ENCODE measurements at regions not wholly inside any gene's neighbourhood (a gene's known extent, or its start where the extent isn't known, plus 50 kb on each side); places are given as distances from the start of the nearest gene placed in this dataset.
"Not testable (repeated sequence)": the region's sequence is repeated elsewhere in the genome, so short reads cannot be mapped to it uniquely, and the experiment has no call there.

DNA sequence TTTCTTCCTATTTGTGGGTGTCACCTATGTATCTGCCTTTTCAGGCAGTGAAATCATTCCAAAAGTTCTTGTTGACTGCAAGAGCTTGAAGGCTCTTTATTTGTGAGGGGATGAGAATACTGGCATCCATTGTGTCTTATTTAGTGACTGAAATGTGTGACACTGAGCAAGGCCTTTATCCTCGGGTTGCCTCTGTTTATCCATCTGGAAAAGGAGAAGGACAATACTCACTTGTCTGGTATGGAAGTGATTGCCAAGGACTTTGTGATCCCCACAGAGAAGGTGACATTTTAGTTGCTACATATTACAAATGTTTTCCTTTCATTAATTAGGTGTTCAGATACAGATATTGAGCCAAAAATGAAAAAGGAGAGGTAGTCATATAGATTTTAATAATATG, 80.2 kb downstream of the ARRDC3 start:
- H3K27ac ChIP-seq (ENCODE audit: low read depth, low read length, severe bottlenecking), result no peak overlapping the region
- 91 to 100% methylated on average over 1 of the region's 1 CpG for WGBS, 2 experiments (ENCODE audit: insufficient coverage in 2 of 2)

DNA sequence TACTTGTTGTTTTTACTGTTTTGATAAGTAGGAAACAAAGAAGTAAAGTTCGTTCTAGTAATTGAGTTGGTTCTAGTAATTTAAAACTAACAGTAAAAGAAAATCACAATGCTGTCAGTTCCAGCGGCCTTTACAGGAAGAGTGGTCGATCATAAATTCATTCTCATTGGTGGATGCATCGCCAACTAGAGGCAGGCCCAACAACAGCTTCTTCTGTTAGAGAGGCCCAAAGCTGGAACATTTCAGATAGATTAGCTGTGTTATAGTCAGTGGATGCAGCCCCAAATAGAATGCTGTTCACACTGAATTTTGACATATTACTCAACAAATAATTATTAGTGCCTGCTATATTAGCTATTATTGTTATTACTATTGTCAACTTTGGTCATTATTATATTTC, 80.8 kb downstream of the ARRDC3 start:
- Histone ChIP-seq H3K9me3 (ENCODE audit: control insufficient read depth, low read length) (no peaks in the 10 kb centered on the region), H3K36me3 (ENCODE audit: control insufficient read depth, insufficient read depth, low read length) (no peaks in the 10 kb centered on the region), H3K27ac (ENCODE audit: low read depth, low read length, severe bottlenecking) (no peak overlapping the region), H3K4me1 (ENCODE audit: control insufficient read depth, insufficient read depth, low read length, poor library complexity, severe bottlenecking) (no peaks in the 10 kb centered on the region), H3K4me3 (ENCODE audit: extremely low read depth, insufficient read depth, low read length, poor library complexity, severe bottlenecking) (no peak overlapping the region)
- 90 to 91% methylated on average over 3 of the region's 4 CpGs for WGBS, 2 experiments (ENCODE audit: insufficient coverage in 2 of 2)

More for the DNA sequence above, 80.2 kb downstream of the ARRDC3 start:
- no peaks in the 10 kb centered on the region for H3K36me3 ChIP-seq (ENCODE audit: control insufficient read depth, insufficient read depth, low read length)
- no peak overlapping the region for H3K4me3 ChIP-seq (ENCODE audit: extremely low read depth, insufficient read depth, low read length, poor library complexity, severe bottlenecking)
- no peaks in the 10 kb centered on the region for H3K4me1 ChIP-seq (ENCODE audit: control insufficient read depth, insufficient read depth, low read length, poor library complexity, severe bottlenecking)
- H3K9me3 ChIP-seq (ENCODE audit: control insufficient read depth, low read length), result no peaks in the 10 kb centered on the region

DNA sequence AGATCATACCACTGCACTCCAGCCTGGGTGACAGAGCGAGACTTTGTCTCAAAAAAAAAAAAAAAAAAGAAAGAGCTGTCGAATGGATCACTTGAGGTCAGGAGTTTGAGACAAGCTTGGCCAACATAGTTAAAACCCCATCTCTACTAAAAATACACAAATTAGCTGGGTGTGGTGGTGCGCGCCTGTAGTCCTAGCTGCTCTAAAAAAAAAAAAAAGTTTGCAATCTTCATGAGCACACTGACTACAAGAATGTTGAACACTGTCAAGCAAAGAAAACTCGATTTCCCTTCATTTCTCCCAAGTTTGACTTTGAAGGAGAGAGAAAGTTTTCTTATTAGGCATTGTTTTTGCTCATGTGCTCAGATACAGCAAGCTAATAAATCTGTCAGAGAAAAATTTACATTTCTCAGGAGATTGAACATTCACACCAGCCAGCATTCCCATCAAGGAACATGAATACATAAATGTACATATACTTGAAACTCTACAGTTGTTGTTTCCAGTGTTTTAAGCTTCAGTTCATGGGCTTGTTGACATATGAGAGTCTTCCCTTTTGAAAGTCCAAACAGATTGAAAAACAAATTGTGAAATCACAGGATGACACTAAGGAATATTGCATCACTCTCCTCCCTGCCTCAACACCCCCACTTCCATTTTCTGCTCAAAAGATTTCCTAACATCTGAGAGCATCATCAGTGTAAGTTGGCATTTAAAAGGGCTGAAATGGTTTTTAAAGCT, 81.8 kb downstream of the ARRDC3 start:
- Histone ChIP-seq H3K27ac (ENCODE audit: low read depth, low read length, severe bottlenecking) (no peak overlapping the region), H3K4me1 (ENCODE audit: control insufficient read depth, insufficient read depth, low read length, poor library complexity, severe bottlenecking) (no peaks in the 10 kb centered on the region), H3K36me3 (ENCODE audit: control insufficient read depth, insufficient read depth, low read length) (no peaks in the 10 kb centered on the region), H3K4me3 (ENCODE audit: extremely low read depth, insufficient read depth, low read length, poor library complexity, severe bottlenecking) (no peak overlapping the region), H3K9me3 (ENCODE audit: control insufficient read depth, low read length) (no peaks in the 10 kb centered on the region)
- 80% methylated on average over 1 of the region's 5 CpGs for WGBS, 2 experiments (ENCODE audit: insufficient coverage in 2 of 2)

DNA sequence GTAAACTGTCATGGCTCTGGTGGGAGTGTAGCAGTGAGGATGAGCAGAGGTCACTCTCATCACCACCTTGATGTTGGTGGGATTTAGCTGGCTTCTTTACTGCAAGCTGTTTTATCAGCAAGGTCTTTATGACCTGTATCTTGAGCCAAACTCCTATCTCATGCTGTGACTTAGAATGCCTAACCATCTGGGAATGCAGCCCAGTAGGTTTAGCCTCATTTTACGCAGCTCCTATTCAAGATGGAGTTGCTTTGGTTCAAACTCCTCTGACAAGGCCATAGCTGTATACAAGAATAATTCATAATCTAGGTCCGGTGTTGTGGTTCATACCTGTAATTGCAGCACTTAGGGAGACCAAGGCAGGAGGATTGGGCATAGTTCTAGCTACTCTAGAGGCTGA, 85.1 kb downstream of the ARRDC3 start:
- no peaks in the 10 kb centered on the region for H3K36me3 ChIP-seq (ENCODE audit: control insufficient read depth, insufficient read depth, low read length)
- WGBS, 2 experiments (ENCODE audit: insufficient coverage in 2 of 2), result 92 to 94% methylated on average over 2 of the region's 2 CpGs
- no peak overlapping the region for H3K4me3 ChIP-seq (ENCODE audit: extremely low read depth, insufficient read depth, low read length, poor library complexity, severe bottlenecking)
- H3K4me1 ChIP-seq (ENCODE audit: control insufficient read depth, insufficient read depth, low read length, poor library complexity, severe bottlenecking), result peaks cover 10% of the 10 kb centered on the region
- H3K9me3 ChIP-seq (ENCODE audit: control insufficient read depth, low read length), result no peaks in the 10 kb centered on the region
- H3K27ac ChIP-seq (ENCODE audit: low read depth, low read length, severe bottlenecking), result no peak overlapping the region

DNA sequence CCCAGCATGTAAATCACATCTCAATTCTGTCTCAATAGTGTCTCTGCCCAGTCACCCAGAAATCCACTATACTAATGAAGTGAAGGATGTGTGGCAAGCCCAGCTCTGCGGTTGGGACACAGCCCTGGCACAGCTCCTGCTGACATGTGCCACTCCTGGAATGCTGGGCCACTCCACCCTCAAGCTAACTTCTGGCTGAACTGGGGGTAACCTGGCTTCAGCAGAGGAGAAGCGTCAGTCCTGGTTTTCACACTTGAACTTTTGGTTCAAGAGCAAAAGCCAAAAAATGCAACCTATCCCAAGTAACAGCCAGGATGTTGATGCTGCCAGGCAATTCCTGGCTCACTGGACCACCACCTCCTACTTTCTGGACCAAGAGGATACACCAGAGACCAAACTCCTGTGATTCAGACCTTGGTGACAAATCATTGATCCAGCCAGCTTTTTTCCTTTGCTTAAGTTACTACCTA, 86.4 kb downstream of the ARRDC3 start:
- no peaks in the 10 kb centered on the region for H3K36me3 ChIP-seq (ENCODE audit: control insufficient read depth, insufficient read depth, low read length)
- 81 to 100% methylated on average over 1 to 2 of the region's 2 CpGs for WGBS, 2 experiments (ENCODE audit: insufficient coverage in 2 of 2)
- H3K9me3 ChIP-seq (ENCODE audit: control insufficient read depth, low read length), result no peaks in the 10 kb centered on the region
- no peak overlapping the region for H3K27ac ChIP-seq (ENCODE audit: low read depth, low read length, severe bottlenecking)
- H3K4me1 ChIP-seq (ENCODE audit: control insufficient read depth, insufficient read depth, low read length, poor library complexity, severe bottlenecking), result peaks cover 14% of the 10 kb centered on the region
- H3K4me3 ChIP-seq (ENCODE audit: extremely low read depth, insufficient read depth, low read length, poor library complexity, severe bottlenecking), result no peak overlapping the region

DNA sequence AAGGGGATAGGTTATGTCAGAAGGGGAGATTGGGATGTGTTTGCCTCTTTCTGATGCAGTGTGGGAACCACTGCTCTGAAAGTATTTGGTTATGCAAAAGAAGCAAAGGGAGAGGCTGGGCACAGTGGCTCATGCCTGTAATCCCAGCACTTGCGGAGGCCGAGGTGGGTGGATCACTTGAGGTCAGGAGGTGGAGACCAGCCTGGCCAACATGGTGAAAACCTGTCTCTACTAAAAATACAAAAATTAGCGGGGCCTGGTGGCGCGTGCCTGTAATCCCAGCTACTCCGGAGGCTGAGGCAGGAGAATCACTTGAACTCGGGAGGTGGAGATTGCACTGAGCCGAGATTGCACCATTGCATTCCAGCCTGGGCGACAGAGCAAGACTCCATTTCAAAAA, 87.0 kb downstream of the ARRDC3 start:
- H3K4me1 ChIP-seq (ENCODE audit: control insufficient read depth, insufficient read depth, low read length, poor library complexity, severe bottlenecking), result peaks cover 14% of the 10 kb centered on the region
- H3K36me3 ChIP-seq (ENCODE audit: control insufficient read depth, insufficient read depth, low read length); H3K9me3 ChIP-seq (ENCODE audit: control insufficient read depth, low read length); H3K27ac ChIP-seq (ENCODE audit: low read depth, low read length, severe bottlenecking); H3K4me3 ChIP-seq (ENCODE audit: extremely low read depth, insufficient read depth, low read length, poor library complexity, severe bottlenecking): not testable (repeated sequence)
- 87 to 90% methylated on average over 7 of the region's 9 CpGs for WGBS, 2 experiments (ENCODE audit: insufficient coverage in 2 of 2)

DNA sequence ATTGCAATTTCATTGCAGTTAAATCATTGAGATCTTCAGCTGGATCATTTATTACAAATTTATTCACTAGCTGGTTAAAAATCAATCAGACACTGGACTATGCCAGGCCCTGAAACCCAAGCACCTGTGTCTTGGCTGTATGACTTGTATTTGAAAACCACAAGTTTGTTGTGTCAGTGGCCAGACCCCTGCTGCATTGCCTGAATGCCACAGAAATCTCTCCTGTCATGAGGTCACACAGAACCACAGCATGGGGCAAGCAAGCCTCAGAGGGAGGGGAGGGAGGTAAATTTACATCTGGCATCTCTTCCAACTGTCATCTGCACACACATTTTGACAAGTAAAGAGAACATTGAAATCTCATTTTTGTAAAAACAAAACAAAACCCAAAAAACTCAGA, 90.0 kb downstream of the ARRDC3 start:
- peak overlapping the region; percentile 24 for H3K27ac ChIP-seq (ENCODE audit: low read depth, low read length, severe bottlenecking)

DNA sequence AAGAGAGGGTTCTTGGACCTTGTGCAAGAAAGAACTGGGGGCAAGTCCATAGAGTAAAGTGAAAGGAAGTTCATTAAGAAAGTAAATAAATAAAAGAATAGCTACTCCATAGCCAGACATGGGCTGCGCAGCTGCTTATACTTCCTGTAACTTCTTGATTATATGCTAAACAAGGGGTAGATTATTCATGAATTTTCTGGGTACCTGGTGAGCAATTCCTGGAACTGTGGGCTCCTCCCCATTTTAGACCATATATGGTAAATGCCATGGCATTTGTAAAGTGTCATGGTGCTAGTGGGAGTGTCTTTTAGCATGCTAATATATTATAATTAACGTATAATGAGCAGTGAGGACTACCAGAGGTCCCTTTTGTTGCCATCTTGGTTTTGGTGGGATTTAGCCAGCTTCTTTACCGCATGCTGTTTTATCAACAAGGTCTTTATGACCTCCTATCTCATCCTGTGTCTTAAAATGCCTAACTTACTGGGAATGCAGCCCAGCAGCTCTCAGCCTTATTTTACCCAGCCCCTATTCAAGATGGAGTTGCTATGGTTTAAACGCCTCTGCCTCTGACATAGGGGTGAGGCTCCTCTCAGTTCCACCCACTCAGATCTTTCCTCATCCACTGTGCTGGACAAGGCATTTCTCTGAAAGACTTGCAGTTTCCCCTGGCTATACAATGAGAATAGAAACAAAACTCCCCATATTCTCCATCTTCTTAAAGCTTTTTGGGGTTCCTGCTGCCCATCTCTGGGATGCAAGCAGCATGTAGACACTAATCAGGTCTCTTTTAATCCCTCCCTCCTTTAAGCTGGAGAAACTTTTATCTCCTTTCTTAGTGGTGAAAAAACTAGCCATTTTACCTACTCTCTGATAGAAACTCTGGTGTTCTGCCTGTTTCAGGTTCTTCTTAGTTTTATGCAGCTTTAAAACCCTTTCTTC, 91.2 kb downstream of the ARRDC3 start:
- no peaks in the 10 kb centered on the region for H3K36me3 ChIP-seq (ENCODE audit: control insufficient read depth, insufficient read depth, low read length)
- no peak overlapping the region for H3K27ac ChIP-seq (ENCODE audit: low read depth, low read length, severe bottlenecking)
- WGBS, 2 experiments (ENCODE audit: insufficient coverage in 2 of 2), result 71 to 89% methylated on average over 1 of the region's 4 CpGs
- peaks cover 14% of the 10 kb centered on the region for H3K4me1 ChIP-seq (ENCODE audit: control insufficient read depth, insufficient read depth, low read length, poor library complexity, severe bottlenecking)
- no peak overlapping the region for H3K4me3 ChIP-seq (ENCODE audit: extremely low read depth, insufficient read depth, low read length, poor library complexity, severe bottlenecking)
- no peaks in the 10 kb centered on the region for H3K9me3 ChIP-seq (ENCODE audit: control insufficient read depth, low read length)

More for the DNA sequence above, 90.0 kb downstream of the ARRDC3 start:
- Histone ChIP-seq H3K9me3 (ENCODE audit: control insufficient read depth, low read length) (no peaks in the 10 kb centered on the region), H3K4me1 (ENCODE audit: control insufficient read depth, insufficient read depth, low read length, poor library complexity, severe bottlenecking) (peaks cover 14% of the 10 kb centered on the region), H3K4me3 (ENCODE audit: extremely low read depth, insufficient read depth, low read length, poor library complexity, severe bottlenecking) (no peak overlapping the region), H3K36me3 (ENCODE audit: control insufficient read depth, insufficient read depth, low read length) (no peaks in the 10 kb centered on the region)

DNA sequence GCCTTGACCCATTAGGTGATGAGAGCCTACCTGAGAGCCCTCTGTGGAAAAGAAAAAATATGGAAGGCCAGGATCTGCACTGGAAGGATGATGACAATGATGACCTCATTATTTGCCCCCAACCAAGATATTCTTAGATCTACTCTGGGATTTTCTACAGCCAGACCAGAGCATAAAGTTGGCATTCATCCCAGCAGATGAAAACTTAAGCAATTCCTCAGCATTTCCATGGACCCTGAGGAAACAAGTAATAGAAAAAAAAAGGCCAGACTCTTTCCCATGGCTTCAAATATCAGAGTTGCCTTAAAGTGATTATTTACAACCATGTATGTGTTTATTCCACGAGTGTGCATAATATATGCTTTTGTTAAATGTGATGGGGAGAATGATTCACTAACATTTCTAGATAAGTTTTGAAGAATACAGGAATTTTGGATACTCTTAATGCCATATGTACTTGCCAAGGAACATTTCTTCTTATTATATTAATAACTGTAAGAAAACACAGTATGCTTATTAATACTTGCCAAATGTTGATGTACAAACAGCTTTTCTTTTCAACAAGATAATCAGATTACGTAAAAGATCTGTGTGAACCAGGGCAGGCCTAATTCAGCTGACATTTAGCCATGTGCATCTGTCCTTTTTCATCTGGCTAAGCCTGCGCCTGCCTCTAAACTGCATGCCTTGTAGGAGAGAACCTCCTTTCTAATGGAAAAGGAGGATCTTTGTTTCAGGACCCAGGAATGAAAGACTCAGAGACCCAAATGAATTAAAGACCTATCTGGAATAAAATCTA, 94.8 kb downstream of the ARRDC3 start:
- 89 to 94% methylated on average over 2 of the region's 3 CpGs for WGBS, 2 experiments (ENCODE audit: insufficient coverage in 2 of 2)

DNA sequence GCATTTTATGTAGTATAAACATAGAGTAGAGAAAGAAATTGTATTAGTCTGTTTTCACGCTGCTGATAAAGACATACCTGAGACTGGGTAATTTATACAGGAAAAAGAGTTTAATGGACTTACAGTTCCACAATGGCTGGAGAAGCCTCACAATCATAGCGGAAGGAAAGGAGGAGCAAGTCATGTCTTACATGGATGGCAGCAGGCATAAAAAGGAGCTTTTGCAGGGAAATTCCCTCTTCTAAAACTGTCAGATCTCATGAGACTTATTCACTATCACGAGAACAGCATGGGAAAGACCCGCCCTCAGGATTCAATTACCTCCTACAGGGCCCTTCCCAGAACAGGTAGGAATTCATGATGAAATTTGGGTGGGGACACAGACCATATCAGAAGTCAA, 98.1 kb downstream of the ARRDC3 start:
- H3K9me3 ChIP-seq (ENCODE audit: control insufficient read depth, low read length); H3K27ac ChIP-seq (ENCODE audit: low read depth, low read length, severe bottlenecking); H3K36me3 ChIP-seq (ENCODE audit: control insufficient read depth, insufficient read depth, low read length); H3K4me1 ChIP-seq (ENCODE audit: control insufficient read depth, insufficient read depth, low read length, poor library complexity, severe bottlenecking); H3K4me3 ChIP-seq (ENCODE audit: extremely low read depth, insufficient read depth, low read length, poor library complexity, severe bottlenecking): not testable (repeated sequence)
- WGBS, 2 experiments (ENCODE audit: insufficient coverage in 2 of 2), result 90 to 100% methylated on average over 2 of the region's 4 CpGs

More for the DNA sequence above, 94.8 kb downstream of the ARRDC3 start:
- no peak overlapping the region for H3K27ac ChIP-seq (ENCODE audit: low read depth, low read length, severe bottlenecking)
- H3K4me1 ChIP-seq (ENCODE audit: control insufficient read depth, insufficient read depth, low read length, poor library complexity, severe bottlenecking), result peaks cover 5% of the 10 kb centered on the region
- no peaks in the 10 kb centered on the region for H3K9me3 ChIP-seq (ENCODE audit: control insufficient read depth, low read length)
- no peaks in the 10 kb centered on the region for H3K36me3 ChIP-seq (ENCODE audit: control insufficient read depth, insufficient read depth, low read length)
- H3K4me3 ChIP-seq (ENCODE audit: extremely low read depth, insufficient read depth, low read length, poor library complexity, severe bottlenecking), result no peak overlapping the region

Data from mesodermal cell (in vitro differentiated cells).